HepG2 (cell line): ENCODE measurements at regions not wholly inside any gene's neighbourhood (a gene's known extent, or its start where the extent isn't known, plus 50 kb on each side); places are given as distances from the start of the nearest gene placed in this dataset.

Source experiments
- EHMT2 ChIP-seq: fragments of 200-600 bp; sonication (generic); IDR thresholded peaks from 2 replicates; pipeline ENCODE4 v1.7.0; 2017; ENCODE audit warnings: antibody characterized with exemption, low read depth, low read length, borderline replicate concordance
- NR2F1 ChIP-seq, 2 experiments: fragments of 450-650 bp in 1 of 2; formaldehyde crosslinking in 1 of 2; IDR thresholded peaks; 2 replicates each; pipeline versions ENCODE4 v1.5.0 to v1.6.1; 2016 to 2020; ENCODE audit warnings: mild to moderate bottlenecking in 1 of 2, missing compliant biosample characterization in 1 of 2, missing genetic modification reagents in 1 of 2, moderate library complexity in 1 of 2
- ZFYVE20 ChIP-seq: sonication (generic); formaldehyde crosslinking; IDR thresholded peaks from 2 replicates; pipeline ENCODE4 v1.8.0; 2023; ENCODE audit warnings: low read depth, mild to moderate bottlenecking, moderate library complexity, missing genetic modification reagents, borderline replicate concordance
- TF ChIP-seq, protein P1 (sequence below): sonication (generic); formaldehyde crosslinking; IDR thresholded peaks from 2 replicates; pipeline ENCODE4 v1.5.0; 2020; ENCODE audit warnings: mild to moderate bottlenecking, missing genetic modification reagents, moderate library complexity
- TF ChIP-seq, protein P2 (sequence below), 2 experiments: sonication (generic) in 1 of 2; formaldehyde crosslinking in 1 of 2; IDR thresholded peaks; 2 replicates each; pipeline versions ENCODE4 v1.4.0 to v1.6.1; 2018 to 2020; ENCODE audit warnings: missing genetic modification reagents in 2 of 2, borderline replicate concordance in 1 of 2, low read depth in 1 of 2, mild to moderate bottlenecking in 1 of 2, missing biosample characterization in 1 of 2

DNA sequence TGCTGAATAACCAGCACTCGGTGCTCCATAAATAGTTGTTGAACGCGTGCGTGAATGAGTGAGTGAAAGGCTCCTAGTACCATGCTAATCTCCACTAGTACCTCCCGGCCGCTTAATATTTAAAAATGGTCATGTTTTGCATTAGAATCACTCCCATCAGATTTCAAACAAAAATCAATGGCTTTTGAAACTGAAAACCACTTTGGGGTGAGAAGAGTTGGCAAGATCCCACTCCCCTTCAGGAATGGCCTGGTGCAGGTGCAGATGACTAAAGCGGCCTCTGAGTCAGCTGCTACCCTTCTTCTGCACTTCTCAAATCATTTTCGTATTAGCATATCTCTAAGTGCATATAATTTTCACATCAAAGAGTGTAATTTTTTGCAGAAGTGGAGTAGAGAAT is 425.3 kb upstream of the PROK2 start:
- TF ChIP-seq, protein P1, sequence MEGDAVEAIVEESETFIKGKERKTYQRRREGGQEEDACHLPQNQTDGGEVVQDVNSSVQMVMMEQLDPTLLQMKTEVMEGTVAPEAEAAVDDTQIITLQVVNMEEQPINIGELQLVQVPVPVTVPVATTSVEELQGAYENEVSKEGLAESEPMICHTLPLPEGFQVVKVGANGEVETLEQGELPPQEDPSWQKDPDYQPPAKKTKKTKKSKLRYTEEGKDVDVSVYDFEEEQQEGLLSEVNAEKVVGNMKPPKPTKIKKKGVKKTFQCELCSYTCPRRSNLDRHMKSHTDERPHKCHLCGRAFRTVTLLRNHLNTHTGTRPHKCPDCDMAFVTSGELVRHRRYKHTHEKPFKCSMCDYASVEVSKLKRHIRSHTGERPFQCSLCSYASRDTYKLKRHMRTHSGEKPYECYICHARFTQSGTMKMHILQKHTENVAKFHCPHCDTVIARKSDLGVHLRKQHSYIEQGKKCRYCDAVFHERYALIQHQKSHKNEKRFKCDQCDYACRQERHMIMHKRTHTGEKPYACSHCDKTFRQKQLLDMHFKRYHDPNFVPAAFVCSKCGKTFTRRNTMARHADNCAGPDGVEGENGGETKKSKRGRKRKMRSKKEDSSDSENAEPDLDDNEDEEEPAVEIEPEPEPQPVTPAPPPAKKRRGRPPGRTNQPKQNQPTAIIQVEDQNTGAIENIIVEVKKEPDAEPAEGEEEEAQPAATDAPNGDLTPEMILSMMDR (CRISPR knock-in tag), result no peak
- TF ChIP-seq NR2F1 (CRISPR knock-in tag; IDR thresholded peaks at IDR 0.05), result no peak
- TF ChIP-seq, protein P2, sequence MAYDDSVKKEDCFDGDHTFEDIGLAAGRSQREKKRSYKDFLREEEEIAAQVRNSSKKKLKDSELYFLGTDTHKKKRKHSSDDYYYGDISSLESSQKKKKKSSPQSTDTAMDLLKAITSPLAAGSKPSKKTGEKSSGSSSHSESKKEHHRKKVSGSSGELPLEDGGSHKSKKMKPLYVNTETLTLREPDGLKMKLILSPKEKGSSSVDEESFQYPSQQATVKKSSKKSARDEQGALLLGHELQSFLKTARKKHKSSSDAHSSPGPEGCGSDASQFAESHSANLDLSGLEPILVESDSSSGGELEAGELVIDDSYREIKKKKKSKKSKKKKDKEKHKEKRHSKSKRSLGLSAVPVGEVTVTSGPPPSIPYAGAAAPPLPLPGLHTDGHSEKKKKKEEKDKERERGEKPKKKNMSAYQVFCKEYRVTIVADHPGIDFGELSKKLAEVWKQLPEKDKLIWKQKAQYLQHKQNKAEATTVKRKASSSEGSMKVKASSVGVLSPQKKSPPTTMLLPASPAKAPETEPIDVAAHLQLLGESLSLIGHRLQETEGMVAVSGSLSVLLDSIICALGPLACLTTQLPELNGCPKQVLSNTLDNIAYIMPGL (CRISPR knock-in tag; IDR thresholded peaks at IDR 0.05; ENCODE audit: borderline replicate concordance in 1 of 2, low read depth in 1 of 2), result no peak
- TF ChIP-seq EHMT2, result no peak
- no peak for TF ChIP-seq ZFYVE20 (CRISPR knock-in tag)
